ENCODE measurements at regions not wholly inside any gene's neighbourhood (a gene's known extent, or its start where the extent isn't known, plus 50 kb on each side); places are given as distances from the start of the nearest gene placed in this dataset.
"Not testable (repeated sequence)": the region's sequence is repeated elsewhere in the genome, so short reads cannot be mapped to it uniquely, and the experiment has no call there.

DNA sequence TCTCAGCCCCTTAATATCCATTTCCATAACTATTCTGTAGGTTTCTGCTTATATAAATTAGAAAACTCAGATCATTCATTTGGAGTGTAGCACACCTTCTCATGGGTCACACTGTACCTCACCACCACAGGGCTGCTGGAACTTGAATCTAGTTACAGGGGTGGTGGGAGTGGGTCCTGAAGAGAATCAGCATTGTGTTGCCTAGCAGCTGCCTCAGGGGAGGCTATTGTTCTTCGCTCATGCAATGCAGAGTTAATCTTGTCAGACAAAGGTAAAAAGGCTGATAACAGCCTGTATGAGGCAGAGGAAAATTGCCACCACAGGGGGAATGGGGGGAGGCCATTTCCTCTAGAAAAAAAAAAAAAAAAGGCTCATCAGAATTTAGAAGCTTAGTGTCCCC, 496.0 kb upstream of the ADGRB3 start:
- no peak for DNase-seq

DNA sequence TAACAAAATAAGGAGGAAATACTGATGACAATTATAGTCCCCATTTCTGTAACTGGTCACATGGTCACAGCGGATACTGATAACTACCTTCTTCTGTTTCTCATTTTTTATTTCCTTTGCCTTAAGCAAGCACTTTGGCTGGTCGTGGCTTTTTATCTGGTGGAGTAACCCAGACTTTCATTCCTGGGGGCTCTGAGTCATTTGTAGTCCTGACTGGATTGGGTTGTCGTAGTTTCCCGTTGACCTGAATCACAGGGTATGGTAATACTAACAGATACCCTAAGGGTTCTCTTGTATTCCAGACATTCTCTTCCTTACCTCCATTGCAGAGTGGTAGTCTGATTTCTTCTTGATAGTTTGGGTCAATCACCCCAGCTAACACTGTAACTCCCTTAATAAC, 500.3 kb upstream of the ADGRB3 start:
- no peak for DNase-seq

DNA sequence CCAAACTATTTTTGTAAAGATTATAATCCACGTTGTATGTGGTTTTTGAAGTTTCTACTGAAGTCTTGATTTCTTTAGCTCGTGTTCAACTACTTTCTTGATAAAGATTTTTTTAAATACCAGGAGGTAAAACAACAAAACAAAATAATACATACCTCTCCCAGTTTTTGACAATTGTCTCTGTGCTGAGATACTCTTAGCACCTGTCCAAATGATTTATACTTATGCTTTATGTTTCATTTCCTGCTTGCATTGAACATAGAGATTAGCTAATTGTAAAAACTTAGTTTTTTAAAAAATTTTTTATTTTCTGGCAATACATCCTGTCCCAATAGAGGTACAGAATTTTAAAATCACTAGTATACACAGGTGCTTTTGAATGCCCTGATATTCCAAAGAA, 506.9 kb upstream of the ADGRB3 start:
- DNase-seq = no peak

DNA sequence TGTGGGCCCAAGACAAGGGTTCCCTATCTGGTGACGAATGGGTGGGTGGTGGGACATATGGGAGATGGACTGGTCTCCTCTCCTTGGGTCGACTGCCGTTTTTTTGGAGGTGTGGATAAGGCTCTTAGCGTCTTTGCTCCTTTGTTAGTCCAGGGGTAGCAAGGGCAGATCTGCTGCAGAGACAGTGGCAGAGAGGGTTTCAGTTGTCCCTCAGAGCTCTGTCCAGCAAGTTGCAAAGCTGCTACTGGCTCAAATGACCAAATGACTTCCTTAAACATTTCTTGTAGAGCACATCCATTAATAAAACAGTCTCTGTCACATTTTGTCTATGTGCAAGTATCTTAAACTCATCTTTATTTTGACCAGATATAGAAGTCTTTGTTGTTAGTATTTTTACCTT, 508.0 kb upstream of the ADGRB3 start:
- no peak for DNase-seq

DNA sequence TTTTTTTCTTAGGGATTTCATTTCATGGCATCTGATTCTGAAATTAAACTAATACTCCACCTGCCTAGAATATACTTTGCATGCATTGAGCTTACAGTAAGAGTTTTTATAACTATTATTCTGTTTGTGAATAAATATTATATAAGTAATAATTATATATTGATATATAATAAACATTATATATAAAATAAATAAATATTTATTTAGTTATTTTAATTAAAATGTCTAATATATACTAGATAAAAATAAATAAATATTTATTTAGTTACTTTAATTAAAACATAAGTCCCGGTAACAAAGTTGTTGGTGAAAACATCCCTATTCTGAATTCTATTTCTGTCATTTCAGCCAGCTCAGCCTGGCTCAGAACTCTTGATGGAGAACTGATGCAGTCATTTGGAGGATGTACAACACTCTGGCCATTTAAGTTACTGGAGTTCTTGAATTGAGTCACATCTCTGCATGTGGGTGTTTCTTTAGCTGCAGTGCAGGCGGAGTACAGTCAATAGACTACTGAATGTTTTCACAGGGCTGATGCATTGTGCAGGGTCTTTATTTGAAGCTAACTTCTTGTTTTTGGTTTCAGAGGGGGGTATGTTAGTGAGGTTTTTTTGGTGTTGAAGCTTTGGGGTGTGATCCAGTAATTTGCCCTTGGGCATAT, 508.9 kb upstream of the ADGRB3 start:
- DNase-seq = no peak

DNA sequence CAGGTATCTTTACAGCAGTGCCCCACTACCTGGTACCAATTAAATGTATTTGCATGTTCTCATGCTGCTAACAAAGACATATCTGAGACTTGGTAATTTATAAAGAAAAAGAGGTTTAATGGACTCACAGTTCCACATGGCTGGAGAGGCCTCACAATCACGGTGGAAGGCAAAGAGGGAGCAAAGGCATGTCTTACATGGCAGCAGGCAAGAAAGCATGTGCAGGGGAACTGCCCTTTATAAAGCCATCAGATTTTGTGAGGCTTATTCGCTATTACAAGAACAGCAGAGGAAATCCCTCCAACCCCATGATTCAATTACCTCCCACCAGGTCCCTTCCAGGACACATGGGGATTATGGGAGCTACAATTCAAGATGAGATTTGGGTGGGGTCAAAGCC, 512.1 kb upstream of the ADGRB3 start:
- DNase-seq = not testable (repeated sequence)

DNA sequence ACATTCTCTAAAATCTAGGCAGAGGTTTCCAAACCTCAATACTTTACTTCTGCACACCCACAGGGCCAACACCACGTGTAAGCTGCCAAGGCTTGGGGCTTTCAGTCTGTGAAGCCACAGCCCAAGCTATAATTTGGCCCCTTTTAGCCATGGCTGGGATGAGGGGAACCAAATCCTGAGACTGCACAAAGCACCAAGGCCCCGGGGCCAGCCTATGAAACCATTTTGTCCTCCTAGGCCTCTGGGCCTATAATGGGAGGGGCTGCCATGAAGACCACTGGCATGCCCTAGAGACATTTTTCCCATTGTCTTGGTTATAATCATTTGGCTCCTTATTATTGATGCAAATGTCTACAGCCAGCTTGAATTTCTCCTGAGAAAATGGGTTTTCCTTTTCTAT, 513.0 kb upstream of the ADGRB3 start:
- DNase-seq = no peak

DNA sequence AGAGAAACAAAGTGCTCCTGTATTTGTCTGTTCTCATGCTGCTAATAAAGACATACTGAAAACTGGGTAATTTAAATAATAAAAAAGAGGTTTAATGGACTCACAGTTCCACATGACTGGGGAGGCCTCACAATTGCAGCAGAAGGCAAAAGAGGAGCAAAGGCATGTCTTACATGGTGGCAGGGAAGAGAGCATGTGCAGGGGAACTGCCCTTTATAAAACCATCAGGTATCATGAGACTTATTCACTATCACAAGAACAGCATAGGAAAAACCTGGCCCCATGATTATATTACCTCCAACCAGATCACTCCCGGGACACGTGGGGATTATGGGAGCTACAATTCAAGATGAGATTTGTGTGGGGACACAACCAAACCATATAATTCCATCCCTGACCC, 514.1 kb upstream of the ADGRB3 start:
- DNase-seq = not testable (repeated sequence)

DNA sequence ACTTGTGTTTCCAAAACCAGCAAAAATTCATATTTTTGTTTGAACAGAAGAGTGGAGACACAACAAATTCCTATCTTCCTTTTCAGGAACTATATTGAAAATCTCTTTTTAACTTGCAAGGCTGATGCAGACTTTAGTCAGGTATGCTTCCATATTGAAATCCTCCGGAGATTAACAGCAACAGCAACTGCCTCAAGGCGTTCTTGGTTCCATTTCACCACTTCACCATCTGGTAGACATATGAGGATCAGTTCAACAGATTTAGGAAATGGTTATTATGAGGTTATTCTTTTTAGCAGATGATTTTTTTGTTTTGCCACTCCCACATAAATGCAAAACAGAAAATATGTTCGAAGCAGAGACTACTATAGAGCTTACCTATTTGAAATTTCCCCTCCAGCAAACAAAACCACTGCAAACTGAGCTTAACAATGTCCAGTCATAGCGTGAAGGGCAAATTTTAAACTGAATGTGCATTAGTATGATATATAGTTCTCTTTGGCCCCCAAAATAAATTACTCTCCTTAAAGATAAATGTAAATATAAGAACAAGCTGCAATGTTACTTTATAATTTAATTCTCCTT, 520.5 kb upstream of the ADGRB3 start:
- DNase-seq = no peak

DNA sequence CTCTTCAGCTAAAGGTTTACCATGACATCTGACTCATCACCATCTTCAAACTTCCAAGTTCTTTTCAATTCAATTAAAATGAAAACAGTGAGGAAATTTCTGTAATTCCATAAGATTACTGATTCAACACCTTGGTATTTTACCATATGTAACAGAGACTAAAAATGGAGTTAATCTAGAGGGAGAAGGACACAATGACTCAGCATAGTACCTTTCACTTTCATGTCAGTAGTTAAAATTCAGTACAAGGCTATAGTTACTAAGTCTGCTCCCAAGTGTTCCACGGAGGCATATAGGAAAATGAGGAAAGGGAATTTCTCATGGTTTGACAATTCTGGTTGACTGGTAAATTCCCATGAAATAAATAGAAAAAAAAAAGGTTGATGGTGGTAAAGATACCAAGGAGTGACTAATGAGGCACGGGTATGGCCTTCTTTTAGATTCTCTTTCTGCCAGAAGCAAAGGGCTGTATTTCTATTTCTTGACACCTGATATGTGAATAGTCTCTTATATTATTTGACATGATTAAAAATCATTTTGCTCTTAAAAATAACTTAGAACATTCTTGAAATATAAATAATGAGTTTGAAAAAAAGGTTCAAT, 526.7 kb upstream of the ADGRB3 start:
- no peak for DNase-seq

DNA sequence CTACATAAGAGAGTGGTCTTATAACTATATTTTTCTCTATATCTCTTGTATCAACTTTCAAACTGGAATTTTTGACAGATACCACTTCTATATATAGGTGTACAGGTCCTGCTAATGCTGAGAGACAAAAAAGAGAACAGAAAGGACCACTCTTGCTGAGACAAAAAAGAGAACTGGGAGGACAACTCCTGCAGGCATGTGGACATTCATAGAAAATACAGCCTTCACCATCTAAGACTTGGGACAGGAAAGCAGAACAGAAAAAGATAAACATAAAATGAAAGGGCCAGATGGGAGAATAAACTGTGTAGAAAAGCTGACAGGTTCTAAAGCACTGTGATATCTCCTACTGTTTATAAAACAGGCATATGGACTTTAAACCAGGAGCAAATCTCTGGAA, 541.0 kb upstream of the ADGRB3 start:
- DNase-seq = no peak

DNA sequence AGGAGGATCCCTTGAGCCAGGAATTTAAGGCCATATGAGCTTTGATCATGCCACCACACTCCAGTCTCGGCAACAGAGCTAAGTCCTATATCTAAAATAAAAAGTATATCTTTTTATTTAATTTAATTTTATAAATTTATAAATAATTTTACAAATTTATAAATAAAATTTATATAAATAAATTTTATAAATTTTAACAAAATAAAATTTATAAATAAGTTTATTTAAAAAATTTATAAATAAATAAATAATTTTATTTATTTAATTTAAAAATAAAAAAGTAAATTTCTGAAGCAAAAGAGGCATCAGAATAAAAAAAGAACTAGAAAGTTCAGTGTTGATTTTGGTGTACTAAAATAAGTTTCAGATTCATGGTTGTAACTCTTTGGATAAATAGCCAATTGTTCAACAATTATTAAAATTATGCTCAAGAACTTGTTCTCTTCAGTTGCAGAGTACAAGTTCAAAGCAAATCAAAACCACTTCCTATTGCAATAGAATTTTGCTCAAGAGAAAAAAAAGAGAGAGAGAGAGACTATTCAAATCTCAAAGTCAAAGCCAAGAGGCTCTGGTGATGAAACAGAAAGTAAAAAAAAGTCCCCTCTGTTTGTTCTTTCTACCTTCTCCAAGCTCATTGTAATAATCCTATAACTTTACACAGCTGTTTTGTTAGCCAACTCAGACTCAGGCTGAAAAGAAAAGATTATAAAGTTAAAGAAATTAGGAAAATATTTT, 547.5 kb upstream of the ADGRB3 start:
- DNase-seq = no peak

DNA sequence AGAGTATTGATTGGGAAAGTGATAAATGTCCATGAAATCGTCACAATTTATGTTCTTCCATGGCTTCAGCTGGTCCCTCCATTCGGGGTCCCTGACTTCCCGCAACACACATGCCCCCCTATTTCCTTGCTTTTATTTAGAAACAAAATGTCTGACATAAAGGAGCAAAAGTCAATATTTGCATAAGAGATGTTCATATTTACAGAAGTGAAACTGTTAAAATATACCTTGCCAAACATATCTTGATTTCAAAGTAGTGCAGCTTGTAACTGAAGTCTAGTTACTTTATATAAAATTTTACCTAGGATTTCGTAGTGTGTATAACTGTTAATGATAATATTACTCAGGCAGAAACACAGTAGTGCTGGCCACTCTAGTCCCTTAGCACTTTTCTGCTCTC, 548.9 kb upstream of the ADGRB3 start:
- DNase-seq = no peak

DNA sequence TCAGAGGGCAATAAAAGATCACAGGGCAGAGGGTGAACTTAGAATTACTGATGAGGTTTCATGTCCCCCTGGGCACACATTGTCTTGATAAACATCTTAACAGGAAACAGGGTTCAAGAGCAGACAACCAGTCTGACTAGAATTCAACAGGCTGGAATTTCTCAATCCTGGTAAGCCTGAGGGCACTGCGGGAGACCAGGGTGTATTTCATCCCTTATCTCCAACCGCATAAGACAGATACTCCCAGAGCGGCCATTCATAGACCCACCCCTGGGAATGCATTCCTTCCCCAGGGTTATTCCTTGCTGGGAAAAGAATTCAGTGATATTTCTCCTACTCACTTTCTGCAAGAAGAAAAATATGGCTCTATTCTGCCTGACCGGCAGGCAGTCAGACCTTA, 549.5 kb upstream of the ADGRB3 start:
- not testable (repeated sequence) for DNase-seq

DNA sequence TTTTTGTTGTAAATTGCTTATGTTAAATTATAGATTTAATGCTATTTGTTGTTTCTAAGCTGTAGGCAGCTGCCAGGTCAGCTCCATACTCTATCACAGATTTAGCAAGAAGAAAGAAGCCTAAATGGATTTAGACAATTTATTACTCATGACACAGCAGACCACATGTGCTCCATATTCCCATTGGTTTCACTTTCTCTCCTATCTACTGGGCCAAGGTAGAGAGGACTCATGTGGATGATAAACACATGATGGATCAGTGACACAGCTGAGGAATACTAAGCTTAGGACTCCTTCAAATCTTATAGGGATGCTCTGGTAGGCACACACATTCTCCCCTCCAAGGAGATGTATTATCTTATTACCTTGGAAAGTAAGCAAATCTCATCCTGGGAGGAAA, 553.0 kb upstream of the ADGRB3 start:
- no peak for DNase-seq

DNA sequence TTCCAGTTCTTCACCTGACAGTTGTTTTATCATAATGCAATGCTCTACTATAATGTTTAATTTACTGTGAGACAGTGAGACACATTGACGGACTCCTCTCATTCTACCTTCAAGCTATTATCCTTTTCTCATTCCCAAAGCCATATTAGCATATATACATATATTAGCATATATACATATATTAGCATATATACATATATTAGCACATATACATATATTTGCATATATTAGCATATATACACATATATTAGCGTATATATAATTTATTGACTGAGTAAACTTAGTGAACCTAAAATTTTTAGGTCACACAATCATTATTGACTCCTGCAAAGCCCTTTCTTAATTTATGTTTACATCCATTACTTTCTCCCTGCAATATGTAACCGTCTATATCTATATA, 555.0 kb upstream of the ADGRB3 start:
- DNase-seq = no peak

DNA sequence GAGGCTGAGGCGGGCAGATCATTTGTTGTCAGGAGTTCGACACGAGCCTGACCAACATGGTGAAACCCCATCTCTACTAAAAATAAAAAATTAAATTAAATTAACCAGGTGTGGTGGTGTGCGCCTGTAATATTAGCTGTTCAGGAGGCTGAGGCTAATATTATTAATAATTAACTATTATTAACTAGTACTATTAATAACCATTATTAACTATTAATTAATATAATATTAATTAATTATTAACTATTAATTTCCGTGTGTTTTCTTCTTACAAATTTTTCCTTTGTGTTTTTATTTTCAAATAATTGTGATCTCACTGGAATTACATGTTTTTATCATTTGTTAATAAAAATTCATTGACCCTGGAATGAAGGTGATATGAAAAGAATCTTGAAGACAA, 557.4 kb upstream of the ADGRB3 start:
- no peak for DNase-seq

DNA sequence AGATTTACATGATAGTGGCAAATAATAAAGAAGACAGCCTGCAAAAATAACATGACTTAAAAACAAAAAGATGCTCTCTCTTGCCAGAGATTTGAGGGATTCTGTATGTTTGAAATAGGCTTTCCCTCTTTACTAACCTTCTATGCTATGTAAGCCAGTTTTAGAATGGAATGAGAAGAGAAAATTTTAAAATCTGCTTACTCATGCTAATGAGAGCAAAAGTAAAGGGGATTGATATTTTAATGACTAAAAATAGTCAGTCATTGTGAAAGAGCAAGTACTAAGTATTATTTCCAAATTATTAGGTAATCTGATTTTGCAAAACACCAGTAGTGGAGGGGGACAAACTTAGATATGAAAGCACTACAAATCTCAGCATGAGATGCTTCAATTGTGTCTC, 563.3 kb upstream of the ADGRB3 start:
- no peak for DNase-seq

DNA sequence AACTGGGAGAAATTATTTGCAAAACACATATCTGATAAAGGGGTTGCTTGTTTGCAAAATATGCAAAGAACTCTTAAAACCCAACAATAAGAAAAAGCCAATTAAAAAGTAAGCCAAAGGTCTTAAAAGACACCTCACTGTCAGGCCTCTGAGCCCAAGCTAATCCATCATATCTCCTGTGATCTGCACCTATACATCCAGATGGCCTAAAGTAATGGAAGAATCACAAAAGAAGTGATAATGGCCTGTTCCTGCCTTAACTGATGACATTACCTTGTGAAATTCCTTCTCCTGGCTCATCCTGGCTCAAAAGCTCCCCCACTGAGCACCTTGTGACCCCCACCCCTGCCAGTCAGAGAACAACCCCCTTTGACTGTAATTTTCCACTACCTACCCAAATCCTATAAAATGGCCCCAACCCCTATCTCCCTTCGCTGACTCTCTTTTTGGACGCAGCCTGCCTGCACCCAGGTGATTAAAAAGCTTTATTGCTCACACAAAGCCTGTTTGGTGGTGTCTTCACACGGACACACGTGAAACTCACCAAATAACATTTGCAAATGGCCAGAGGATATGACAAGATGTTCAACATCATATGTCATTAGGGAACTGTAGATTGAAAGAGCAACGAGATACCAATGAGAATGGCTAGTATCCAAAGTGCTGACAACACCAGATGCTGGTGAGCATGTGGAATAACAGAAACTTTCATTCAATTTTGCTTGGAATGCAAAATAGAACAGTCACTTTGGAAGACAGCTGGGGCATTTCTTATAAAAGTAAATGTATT, 565.0 kb upstream of the ADGRB3 start:
- no peak for DNase-seq

DNA sequence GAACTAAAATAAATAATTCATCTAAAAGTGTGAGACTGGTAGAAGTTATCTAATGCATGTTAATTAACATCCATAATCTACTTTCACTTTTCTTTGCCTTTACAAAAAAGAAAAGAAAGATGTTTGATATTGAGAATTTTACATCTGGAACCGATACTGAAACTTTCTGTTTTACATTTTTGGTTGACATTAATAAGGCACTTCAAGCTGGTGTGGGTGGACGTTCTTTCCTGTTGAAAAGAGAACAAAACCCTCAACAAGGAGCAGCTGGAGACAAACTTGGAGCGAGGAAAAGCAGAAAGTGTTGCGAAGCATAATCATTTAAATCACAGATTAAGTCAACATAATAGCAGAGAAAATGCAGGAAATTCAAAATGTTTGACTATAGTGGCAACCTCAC, 575.2 kb upstream of the ADGRB3 start:
- DNase-seq = no peak

DNA sequence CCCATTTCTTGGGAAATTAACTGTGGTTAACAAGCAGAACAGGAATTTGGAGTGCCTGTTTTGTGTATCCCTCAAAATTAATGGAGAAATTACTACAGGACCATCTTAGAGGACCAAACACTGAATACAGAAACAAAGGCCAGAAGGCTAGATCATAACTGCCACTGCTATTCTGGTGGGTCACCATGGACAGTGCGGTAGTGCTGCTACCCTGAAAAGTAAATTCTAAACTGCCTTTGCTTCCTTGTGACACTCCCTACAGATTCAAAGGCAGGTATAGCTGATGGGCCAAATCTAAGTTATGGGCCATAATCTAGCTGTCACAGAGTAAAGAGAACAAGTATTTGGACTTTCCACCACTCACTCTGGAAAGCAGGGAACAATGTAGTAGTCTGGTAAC, 575.8 kb upstream of the ADGRB3 start:
- no peak for DNase-seq

DNA sequence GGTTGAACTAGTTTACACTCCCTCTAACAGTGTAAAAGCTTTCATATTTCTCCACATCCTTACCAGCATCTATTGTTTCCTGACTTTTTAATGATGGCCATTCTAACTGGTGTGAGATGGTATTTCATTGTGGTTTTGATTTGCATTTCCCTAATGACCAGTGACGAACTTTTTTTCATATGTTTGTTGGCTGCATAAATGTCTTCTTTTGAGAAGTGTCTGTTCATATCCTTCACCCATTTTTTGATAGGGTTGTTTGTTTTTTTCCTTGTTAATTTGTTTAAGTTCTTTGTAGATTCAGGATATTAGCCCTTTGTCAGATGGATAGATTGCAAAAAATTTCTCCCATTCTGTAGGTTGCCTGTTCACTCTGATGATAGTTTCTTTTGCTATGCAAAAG, 578.5 kb upstream of the ADGRB3 start:
- not testable (repeated sequence) for DNase-seq

DNA sequence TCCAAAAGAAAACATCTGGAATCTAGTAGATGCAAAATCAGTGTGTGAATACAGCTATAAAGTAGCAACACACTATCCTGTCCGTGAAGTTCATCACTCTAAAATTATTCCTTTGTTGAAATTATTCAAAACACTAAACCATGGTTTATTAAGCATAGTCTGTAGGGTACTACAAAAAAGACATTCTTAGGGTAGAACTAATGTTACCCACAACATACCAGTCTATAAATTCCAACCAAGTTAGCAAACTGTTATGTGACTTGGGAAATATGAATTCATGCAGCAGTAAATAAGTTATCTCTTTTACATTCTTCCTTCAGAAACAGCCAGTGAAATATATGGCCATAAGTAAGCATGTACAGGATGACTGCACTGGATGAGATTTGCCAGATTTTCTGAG, 580.3 kb upstream of the ADGRB3 start:
- DNase-seq = no peak
